ENCODE measurements at regions not wholly inside any gene's neighbourhood (a gene's known extent, or its start where the extent isn't known, plus 50 kb on each side); places are given as distances from the start of the nearest gene placed in this dataset.

DNA sequence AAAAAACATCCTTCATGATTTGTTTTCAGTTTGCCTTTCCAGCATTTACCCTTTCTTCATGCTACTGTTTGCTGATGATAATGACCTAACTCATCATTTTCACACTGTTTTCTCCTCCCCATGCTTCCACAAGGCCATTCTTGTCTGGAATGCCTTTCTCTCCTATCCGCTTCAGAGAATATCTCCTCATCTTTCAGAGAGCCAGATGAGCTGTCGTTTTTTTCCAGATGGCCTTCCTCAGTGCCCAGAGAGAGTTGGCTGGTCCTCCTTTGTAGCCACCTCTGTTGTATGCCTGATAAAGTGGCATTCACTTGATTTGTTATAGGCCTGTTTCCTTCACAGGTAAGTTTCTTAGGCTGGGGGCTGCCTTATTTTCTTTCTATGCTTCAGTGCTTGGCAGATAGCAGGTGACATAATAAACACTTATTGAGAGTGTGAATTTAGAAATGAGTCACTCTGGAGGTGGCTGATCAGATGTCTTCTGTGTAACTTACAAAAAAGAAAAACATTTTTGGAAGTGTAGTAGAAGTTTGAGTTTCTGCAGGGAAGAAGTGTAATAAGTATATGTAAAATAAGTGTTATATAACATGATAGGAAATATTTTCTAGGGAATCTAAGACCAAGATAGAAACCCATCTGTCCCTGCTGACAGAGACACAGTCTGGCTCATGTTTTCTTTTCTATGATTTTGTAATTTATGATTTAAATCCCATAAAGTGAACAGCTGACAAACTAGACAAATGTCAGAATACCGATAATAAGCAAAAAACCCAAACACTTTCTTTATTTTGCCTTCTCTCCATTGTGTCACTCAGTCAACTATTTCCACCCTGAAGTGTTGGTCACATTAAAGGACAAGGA, 174.5 kb downstream of the DACT1 start:
- TF ChIP-seq, protein P1, sequence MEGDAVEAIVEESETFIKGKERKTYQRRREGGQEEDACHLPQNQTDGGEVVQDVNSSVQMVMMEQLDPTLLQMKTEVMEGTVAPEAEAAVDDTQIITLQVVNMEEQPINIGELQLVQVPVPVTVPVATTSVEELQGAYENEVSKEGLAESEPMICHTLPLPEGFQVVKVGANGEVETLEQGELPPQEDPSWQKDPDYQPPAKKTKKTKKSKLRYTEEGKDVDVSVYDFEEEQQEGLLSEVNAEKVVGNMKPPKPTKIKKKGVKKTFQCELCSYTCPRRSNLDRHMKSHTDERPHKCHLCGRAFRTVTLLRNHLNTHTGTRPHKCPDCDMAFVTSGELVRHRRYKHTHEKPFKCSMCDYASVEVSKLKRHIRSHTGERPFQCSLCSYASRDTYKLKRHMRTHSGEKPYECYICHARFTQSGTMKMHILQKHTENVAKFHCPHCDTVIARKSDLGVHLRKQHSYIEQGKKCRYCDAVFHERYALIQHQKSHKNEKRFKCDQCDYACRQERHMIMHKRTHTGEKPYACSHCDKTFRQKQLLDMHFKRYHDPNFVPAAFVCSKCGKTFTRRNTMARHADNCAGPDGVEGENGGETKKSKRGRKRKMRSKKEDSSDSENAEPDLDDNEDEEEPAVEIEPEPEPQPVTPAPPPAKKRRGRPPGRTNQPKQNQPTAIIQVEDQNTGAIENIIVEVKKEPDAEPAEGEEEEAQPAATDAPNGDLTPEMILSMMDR (IDR thresholded peaks at IDR 0.05): no peak
- TF ChIP-seq POLR2AphosphoS5 (IDR thresholded peaks at IDR 0.05): no peak
- TF ChIP-seq POLR2A (IDR thresholded peaks at IDR 0.05): no peak
- TF ChIP-seq EP300 (IDR thresholded peaks at IDR 0.05): no peak
